Sigmoid colon (tissue), 6 donors: ENCODE measurements at regions not wholly inside any gene's neighbourhood (a gene's known extent, or its start where the extent isn't known, plus 50 kb on each side); places are given as distances from the start of the nearest gene placed in this dataset.

Experiments used
- DNase-seq: peaks from one replicate; pipeline ENCODE4 v3.0.0-alpha.2; 2019
- H3K27ac ChIP-seq, 4 donors: fragments of 200-600 bp; sonication (generic); one replicate each; pipeline ENCODE4 v1.5.1; 2016 to 2019; ENCODE audit warnings: mild to moderate bottlenecking in 1 of 4
- H3K27me3 ChIP-seq, 3 donors: fragments of 200-600 bp; sonication (generic); one replicate each; pipeline ENCODE4 v1.5.1; 2019; ENCODE audit warnings: mild to moderate bottlenecking in 1 of 3
- H3K36me3 ChIP-seq, 4 donors: fragments of 200-600 bp; sonication (generic); one replicate each; pipeline ENCODE4 v1.5.1; 2016 to 2019
- H3K4me1 ChIP-seq, 4 donors: fragments of 200-600 bp; sonication (generic); one replicate each; pipeline ENCODE4 v1.5.1; 2017 to 2019
- H3K4me3 ChIP-seq, 4 donors: fragments of 200-600 bp; sonication (generic); one replicate each; pipeline ENCODE4 v1.5.1; 2017 to 2019; ENCODE audit warnings: mild to moderate bottlenecking in 2 of 4, moderate library complexity in 1 of 4
- H3K9me3 ChIP-seq, 4 donors: fragments of 200-600 bp in 3 of 4; sonication (generic) in 3 of 4; one replicate each; pipeline versions ENCODE4 v1.5.1 to v1.6.1; 2013 to 2019
- EP300 ChIP-seq, 4 donors: sonication (generic); formaldehyde crosslinking; IDR thresholded peaks; one replicate each; pipeline ENCODE4 v1.6.1; 2017; ENCODE audit warnings: antibody characterized with exemption in 4 of 4
- POLR2A ChIP-seq, 2 donors: fragments of 450-650 bp; IDR thresholded peaks; one replicate each; pipeline ENCODE4 v1.6.1; 2016; ENCODE audit warnings: antibody characterized with exemption in 2 of 2, mild to moderate bottlenecking in 2 of 2, moderate library complexity in 2 of 2
- POLR2AphosphoS5 ChIP-seq, 4 donors: sonication (generic); formaldehyde crosslinking; IDR thresholded peaks; one replicate each; pipeline ENCODE4 v1.6.1; 2017; ENCODE audit warnings: antibody characterized with exemption in 4 of 4
- WGBS, 2 donors: extraction: QIAGEN DNeasy Blood & Tissue Kit; methylation state at CpG; one replicate each; pipeline ENCODE4 v1.1.7; 2013; 5-methylcytosine and 5-hydroxymethylcytosine counted together
- intact Hi-C: fragments of 100-400 bp; cut with DNase I; formaldehyde crosslinking; loops from one replicate; pipeline ENCODE4 v1.15.1; 2023
- TF ChIP-seq, protein P1 (sequence below), 4 experiments: fragments of 450-650 bp in 3 of 4; fragments of 200-600 bp in 1 of 4; IDR thresholded peaks; one replicate each; pipeline ENCODE4 v1.5.1; 2016 to 2019; ENCODE audit warnings: antibody characterized with exemption in 4 of 4, mild to moderate bottlenecking in 3 of 4, moderate library complexity in 2 of 4
- donor health status: healthy with polysubstance abuse.
- donor health status: healthy.

DNA sequence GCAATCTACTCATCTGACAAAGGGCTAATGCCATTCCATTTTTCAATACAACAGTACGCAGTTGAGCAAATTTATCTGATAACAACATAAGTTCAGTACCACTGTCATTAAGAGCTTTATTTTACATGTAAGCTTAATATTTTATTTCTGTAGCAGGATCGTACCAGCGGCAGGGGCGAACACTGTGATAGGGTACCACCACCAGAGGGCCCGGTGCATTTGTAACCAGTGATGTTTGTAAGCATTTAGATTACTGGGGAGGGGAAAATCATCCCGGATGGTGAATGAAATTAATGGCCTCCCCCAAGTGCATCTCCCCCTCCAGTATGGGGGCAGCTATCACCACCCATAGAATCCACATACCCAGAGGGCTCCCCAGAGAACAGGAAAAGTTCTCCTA, 179.0 kb downstream of the ADGRA3 start:
- intact Hi-C loops = no loop called here
- Histone ChIP-seq H3K27ac (no peak overlapping the region), H3K4me1 (no peaks in the 10 kb centered on the region), H3K36me3 (no peaks in the 10 kb centered on the region), H3K4me3 (no peak overlapping the region), H3K9me3 (no peaks in the 10 kb centered on the region), H3K27me3 (no peaks in the 10 kb centered on the region)
- DNase-seq = no peak
- 94% methylated on average over 6 of the region's 6 CpGs for WGBS, 2 donors
- TF ChIP-seq, protein P1, sequence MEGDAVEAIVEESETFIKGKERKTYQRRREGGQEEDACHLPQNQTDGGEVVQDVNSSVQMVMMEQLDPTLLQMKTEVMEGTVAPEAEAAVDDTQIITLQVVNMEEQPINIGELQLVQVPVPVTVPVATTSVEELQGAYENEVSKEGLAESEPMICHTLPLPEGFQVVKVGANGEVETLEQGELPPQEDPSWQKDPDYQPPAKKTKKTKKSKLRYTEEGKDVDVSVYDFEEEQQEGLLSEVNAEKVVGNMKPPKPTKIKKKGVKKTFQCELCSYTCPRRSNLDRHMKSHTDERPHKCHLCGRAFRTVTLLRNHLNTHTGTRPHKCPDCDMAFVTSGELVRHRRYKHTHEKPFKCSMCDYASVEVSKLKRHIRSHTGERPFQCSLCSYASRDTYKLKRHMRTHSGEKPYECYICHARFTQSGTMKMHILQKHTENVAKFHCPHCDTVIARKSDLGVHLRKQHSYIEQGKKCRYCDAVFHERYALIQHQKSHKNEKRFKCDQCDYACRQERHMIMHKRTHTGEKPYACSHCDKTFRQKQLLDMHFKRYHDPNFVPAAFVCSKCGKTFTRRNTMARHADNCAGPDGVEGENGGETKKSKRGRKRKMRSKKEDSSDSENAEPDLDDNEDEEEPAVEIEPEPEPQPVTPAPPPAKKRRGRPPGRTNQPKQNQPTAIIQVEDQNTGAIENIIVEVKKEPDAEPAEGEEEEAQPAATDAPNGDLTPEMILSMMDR (IDR thresholded peaks at IDR 0.05) = no peak
- TF ChIP-seq POLR2A (IDR thresholded peaks at IDR 0.05) = no peak
- TF ChIP-seq POLR2AphosphoS5 (IDR thresholded peaks at IDR 0.05) = no peak
- TF ChIP-seq EP300 (IDR thresholded peaks at IDR 0.05) = no peak

DNA sequence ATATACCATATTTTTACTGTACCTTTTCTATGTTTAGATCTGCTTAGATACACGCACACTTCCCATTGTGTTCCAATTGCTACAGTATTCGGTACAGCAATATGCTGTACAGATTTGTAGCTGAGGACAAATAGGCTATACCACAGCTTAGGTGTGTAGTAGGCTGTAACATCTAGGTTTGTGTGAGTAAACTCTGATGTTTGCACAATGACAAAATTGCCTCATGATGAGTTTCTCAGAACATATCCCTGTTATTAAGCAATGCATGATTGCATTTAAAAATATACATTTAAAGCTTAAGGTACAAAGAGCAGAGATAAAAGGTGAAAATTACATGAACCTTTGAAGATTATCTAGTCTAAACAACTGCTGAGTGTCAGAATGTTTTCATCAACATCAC, 181.7 kb downstream of the ADGRA3 start:
- no peaks in the 10 kb centered on the region for H3K36me3 ChIP-seq
- no peaks in the 10 kb centered on the region for H3K27me3 ChIP-seq
- H3K4me3 ChIP-seq = no peak overlapping the region
- intact Hi-C loops = no loop called here
- DNase-seq = no peak
- no peak overlapping the region for H3K27ac ChIP-seq
- H3K9me3 ChIP-seq = no peaks in the 10 kb centered on the region
- H3K4me1 ChIP-seq = no peaks in the 10 kb centered on the region
- 84 to 85% methylated on average over 2 of the region's 2 CpGs for WGBS, 2 donors
- TF ChIP-seq EP300 (IDR thresholded peaks at IDR 0.05) (no peak), POLR2AphosphoS5 (IDR thresholded peaks at IDR 0.05) (no peak), POLR2A (IDR thresholded peaks at IDR 0.05) (no peak)
- TF ChIP-seq, protein P1 (IDR thresholded peaks at IDR 0.05) = no peak

DNA sequence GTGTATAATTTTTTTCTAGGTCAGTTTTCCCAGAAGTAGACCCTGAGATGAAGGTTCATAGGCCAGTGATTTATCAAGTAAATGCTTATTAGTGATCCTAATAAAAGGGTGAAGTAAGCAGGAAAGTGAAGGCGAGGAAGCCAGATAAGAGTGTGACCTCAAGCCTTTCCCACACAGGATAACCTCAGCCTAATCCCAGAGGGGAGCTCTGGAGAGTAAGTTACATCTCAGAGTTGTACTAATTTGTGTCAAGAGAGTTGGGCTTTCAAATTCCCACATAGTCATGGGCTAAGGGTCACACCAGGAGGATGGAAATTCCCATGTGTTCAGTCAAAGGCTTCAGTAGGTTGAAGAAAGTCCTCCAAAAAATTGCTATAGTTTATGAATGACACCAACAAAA, 191.4 kb downstream of the ADGRA3 start:
- WGBS, 2 donors = 68 to 92% methylated on average over 1 of the region's 1 CpG
- TF ChIP-seq EP300 (IDR thresholded peaks at IDR 0.05) = no peak
- no peak for TF ChIP-seq POLR2AphosphoS5 (IDR thresholded peaks at IDR 0.05)
- TF ChIP-seq, protein P1 (IDR thresholded peaks at IDR 0.05) = no peak
- no peak for TF ChIP-seq POLR2A (IDR thresholded peaks at IDR 0.05)
- no peak overlapping the region for H3K4me3 ChIP-seq
- no peak for DNase-seq
- no peak overlapping the region for H3K27ac ChIP-seq
- intact Hi-C loops = no loop called here
- H3K4me1 ChIP-seq = no peaks in the 10 kb centered on the region
- no peaks in the 10 kb centered on the region for H3K27me3 ChIP-seq
- no peaks in the 10 kb centered on the region for H3K9me3 ChIP-seq
- H3K36me3 ChIP-seq = no peaks in the 10 kb centered on the region

DNA sequence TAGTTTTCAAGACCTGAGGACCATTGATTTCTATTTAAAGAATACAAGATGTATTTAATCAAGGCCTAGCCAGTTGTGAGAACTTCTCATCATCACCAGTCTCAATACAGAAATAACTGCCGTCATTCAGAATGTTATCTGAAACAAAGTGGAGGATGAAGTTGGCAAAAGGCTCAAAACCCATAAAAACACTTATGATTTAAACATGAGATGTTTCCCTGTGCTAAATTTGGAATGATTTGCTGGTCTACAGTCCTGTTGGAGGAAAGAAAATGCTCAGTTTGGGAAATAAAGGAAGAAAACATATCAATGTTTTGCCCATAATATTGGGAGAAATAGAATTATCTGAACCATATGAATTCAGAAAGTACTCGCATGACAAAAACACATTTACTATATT, 192.2 kb downstream of the ADGRA3 start:
- intact Hi-C loops = no loop called here
- H3K4me3 ChIP-seq = no peak overlapping the region
- TF ChIP-seq POLR2AphosphoS5 (IDR thresholded peaks at IDR 0.05) (no peak), POLR2A (IDR thresholded peaks at IDR 0.05) (no peak), EP300 (IDR thresholded peaks at IDR 0.05) (no peak)
- TF ChIP-seq, protein P1 (IDR thresholded peaks at IDR 0.05) = no peak
- H3K4me1 ChIP-seq = no peaks in the 10 kb centered on the region
- H3K27ac ChIP-seq = no peak overlapping the region
- 91 to 94% methylated on average over 2 of the region's 2 CpGs for WGBS, 2 donors
- H3K36me3 ChIP-seq = no peaks in the 10 kb centered on the region
- no peaks in the 10 kb centered on the region for H3K27me3 ChIP-seq
- no peak for DNase-seq
- no peaks in the 10 kb centered on the region for H3K9me3 ChIP-seq

DNA sequence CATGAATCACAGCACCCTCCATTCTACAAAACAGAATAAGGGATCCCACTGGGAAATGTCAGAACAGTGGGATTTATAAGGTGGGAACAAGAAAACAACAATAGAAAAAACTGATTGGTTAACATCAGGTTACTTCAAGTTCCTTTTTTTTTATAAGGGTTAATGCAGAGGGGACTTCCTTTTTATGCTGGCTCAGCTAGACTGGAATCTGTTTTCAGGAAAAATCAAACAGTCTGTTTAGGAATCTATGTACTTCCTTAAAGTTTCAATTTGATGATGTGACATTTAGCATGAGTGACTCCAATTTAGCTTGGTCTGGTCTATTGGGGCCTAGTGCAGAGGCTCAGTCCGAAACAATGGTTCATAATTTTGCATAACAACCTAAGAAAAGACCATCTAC, 192.9 kb downstream of the ADGRA3 start:
- no peak for TF ChIP-seq POLR2A (IDR thresholded peaks at IDR 0.05)
- TF ChIP-seq POLR2AphosphoS5 (IDR thresholded peaks at IDR 0.05) = no peak
- no peak for TF ChIP-seq EP300 (IDR thresholded peaks at IDR 0.05)
- TF ChIP-seq, protein P1 (IDR thresholded peaks at IDR 0.05) = no peak
- Histone ChIP-seq H3K36me3 (no peaks in the 10 kb centered on the region), H3K27me3 (no peaks in the 10 kb centered on the region), H3K9me3 (no peaks in the 10 kb centered on the region), H3K4me3 (no peak overlapping the region), H3K27ac (no peak overlapping the region), H3K4me1 (no peaks in the 10 kb centered on the region)
- DNase-seq = no peak
- 0 to 37% methylated on average over 1 of the region's 1 CpG for WGBS, 2 donors
- intact Hi-C loops = no loop called here
